Stimulated activated CD8-positive, alpha-beta memory T cell treated with anti-CD3 and anti-CD28 coated beads, Interleukin-12 subunit alpha, Interleukin-12 subunit beta, amount 100 ng/mL, for 1 hour (primary cell): ENCODE measurements at regions not wholly inside any gene's neighbourhood (a gene's known extent, or its start where the extent isn't known, plus 50 kb on each side); places are given as distances from the start of the nearest gene placed in this dataset.

Source experiments
- DNase-seq: peaks from one replicate; pipeline ENCODE4 v3.0.0-alpha.2; 2020; ENCODE audit warnings: low read depth

- DNase-seq = no peak
Observed at GRCh38 chr4:67122029-67122428, 423.3 kb downstream of the CENPC start.

DNA sequence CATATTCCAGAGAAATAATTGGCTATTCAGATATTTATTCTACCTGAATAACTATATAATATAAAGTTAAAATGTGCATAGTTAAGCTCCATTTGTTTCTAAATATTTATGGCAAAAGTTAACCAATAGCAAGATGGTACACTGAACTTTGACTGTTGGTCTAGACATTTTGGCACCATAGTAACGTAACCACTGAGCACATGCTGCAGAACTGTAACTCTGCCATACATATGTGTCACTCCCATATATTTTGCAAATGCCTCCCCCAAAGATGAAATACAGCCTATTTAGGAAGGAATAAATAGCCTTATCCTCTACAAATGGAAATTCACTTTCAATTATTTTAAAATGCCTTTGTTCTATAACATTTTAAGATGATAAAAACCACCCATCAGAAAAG, 424.9 kb downstream of the CENPC start:
- no peak for DNase-seq

DNA sequence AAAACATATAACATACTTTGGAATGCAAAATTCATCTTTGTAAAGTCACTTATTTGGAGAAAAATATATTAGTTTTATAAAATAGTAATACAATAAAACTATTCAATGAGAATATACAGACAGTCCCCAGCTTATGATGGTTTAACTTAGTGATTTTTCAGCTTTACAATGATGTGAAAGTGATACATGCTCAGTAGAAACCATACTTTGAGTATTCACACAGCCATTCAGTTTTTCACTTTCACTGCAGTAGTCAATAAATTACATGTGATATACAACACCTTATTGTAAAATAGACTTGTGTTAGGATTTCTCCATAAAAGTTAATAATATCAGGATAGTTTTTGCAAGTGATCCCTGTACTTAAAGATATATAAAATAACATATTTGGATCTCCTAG, 436.0 kb downstream of the CENPC start:
- no peak for DNase-seq

DNA sequence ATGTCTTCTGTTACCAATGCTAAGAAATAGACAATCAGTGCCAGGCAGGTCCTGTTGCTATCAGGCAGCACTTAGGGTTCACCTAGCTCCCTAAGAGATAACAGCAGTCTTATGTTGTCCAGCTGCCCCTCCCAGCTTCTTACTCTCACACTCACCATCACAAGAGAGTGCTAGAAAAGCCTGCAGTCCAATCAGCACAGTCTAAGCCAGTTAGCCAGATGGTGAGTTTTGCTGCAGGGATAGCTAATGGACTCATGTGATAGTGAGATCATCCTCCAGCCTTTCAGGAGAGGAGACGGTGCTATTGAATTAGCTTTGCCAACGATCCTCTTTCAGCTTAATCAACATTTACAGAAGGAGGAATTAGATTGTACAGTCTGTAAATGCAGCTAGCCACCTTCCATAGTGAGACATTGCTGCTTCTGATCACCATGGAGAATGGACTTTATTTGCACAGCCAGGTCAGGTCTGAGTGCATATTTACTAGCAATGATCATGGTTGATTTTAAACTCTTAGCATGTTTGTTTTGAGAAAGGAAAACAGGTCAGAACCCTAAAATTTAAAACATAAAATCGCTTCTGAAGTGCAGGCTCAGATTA, 438.3 kb downstream of the CENPC start:
- no peak for DNase-seq

DNA sequence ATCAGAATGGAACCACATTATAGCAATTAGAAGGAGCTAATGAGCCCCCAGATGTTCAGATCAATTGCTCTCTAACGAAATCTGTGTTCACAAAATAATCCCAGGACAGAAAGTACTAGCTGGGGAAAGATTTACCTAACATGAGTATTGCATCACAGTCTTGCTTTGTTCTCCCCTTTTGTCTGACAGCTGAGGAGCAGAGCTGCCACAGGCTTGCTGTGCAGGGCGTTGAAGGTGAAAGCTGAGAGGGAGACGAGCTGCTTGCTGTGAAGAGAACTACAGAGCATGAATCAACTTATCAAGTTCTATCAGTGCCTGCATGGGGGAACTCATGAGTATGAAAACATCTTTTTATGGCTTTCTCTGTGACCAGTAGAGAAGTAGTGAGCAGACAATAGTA, 441.2 kb downstream of the CENPC start:
- no peak for DNase-seq

DNA sequence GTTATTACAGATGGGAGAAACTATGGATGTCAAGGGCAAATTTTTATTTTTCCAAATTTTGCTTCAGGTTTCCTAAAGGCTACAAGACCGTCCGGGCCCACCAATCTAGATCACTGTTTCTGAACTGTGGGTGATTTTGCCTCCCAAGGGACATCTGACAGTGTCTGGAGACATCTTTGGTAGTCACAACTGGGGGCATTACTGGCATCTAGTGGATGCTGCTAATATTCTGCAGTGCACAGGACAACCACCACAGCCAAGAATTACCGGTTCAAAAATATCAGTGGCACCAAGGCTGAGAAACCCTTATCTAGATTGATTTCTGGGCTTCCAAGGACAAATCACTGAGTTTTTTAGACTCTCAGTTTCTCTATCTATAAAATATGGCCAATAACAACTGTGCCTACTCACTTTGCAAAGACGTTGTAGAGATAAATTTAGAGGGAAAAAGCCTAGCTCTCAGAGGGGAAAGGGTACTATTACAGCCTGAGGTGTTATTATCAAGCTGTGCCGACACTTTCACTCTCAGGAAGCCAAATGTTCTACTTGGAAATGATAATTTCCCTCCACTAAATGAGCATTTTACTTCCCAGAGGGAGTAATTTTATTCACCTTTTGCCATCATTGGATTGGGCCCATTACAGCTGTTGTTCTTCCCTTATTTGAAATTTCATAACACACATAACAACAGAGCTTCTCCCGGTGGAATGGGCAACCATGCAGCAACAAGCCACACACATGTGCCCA, 442.1 kb downstream of the CENPC start:
- DNase-seq = no peak

GRCh38 chr4:67101612-67102011, 443.7 kb downstream of the CENPC start:
- no peak for DNase-seq

GRCh38 chr4:67092351-67092750, 453.0 kb downstream of the CENPC start:
- DNase-seq = no peak

- no peak for DNase-seq
Observed at GRCh38 chr4:67091673-67092072, 453.6 kb downstream of the CENPC start.

GRCh38 chr4:67087897-67088296, 457.4 kb downstream of the CENPC start:
- DNase-seq = no peak

DNA sequence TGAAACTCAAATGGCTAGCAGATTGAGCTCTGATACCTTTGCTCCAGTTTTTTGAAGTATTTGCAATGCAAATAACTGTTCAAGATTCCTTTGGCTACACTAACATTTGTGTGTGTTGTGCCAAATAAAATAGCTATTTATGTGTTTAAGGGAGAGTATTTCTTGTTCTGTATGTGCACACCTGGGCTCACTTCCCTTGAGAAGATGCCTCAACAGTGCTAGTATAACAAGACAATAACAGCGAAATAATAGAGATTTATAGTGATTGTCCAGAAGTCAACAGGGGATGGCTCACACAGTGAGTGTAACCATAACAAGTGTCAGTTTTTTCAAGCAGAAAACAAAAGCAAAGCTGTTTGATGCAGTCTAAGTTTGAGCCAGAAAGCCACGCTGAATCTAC, 460.5 kb downstream of the CENPC start:
- no peak for DNase-seq

DNA sequence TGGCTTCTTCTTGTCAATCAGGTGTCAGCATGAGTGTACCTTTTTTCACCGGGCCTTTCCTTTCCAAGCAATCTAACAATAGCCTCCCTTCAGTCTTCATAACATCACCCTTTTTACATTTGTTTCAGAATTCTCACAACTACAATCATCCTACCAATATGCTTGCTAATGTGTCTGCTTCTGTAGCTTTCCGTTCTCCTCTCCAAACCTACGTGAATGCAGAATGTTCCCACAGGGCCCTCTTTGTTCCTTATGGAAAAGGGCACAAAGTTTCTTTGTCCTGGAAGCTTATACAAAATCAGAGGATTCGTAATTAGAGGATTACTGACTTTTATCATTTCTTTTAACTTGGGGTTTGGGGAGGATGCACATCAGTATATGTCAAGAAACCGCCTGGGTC, 461.8 kb downstream of the CENPC start:
- no peak for DNase-seq

GRCh38 chr4:67082746-67083145, 462.6 kb downstream of the CENPC start:
- no peak for DNase-seq

DNA sequence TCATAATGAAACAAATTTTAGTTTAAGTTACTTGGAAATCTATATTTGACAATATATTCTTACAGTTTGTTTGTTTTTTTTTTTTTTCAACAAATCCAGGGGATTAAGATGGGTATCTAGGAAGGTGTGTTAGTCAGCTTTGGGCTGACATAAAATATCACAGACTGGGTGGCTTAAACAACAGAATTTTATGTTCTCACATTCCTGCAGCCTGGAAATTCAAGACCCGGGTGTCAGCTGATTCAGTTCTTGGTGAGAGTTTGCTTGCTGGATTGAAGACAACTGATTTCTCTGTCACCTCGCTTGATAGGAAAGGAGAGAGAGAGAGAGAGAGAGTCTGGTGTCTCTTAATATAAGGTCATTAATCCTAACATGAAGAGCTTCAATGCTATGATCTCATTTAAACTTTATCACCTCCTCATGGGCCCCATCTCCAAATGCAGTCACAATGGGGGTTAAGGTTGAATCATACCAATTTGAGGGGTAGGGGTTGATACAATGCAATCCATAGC, 465.2 kb downstream of the CENPC start:
- DNase-seq = no peak

GRCh38 chr4:67071641-67072040, 473.7 kb downstream of the CENPC start:
- no peak for DNase-seq

GRCh38 chr4:67055319-67055718, 490.0 kb downstream of the CENPC start:
- no peak for DNase-seq

DNA sequence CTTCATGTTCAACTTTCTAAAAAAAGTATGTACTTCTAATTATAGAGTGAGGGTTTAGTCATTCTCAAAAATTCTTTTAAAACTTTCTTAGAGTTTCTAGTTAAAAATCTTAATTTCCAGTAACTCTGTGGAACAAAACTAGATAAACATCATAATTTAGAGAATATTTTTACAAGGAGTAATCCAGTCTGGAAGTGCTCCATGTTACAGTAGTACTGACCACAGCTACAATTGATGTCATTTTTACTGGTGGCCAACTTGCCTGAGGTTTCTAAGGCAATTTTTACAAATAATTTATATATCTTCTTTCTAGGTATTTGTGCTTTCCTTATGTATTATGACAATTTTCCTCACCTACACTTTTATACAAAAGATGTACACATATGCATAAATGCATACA, 490.4 kb downstream of the CENPC start:
- DNase-seq = no peak

- no peak for DNase-seq
Observed at GRCh38 chr4:67052814-67053675, 492.3 kb downstream of the CENPC start.

DNA sequence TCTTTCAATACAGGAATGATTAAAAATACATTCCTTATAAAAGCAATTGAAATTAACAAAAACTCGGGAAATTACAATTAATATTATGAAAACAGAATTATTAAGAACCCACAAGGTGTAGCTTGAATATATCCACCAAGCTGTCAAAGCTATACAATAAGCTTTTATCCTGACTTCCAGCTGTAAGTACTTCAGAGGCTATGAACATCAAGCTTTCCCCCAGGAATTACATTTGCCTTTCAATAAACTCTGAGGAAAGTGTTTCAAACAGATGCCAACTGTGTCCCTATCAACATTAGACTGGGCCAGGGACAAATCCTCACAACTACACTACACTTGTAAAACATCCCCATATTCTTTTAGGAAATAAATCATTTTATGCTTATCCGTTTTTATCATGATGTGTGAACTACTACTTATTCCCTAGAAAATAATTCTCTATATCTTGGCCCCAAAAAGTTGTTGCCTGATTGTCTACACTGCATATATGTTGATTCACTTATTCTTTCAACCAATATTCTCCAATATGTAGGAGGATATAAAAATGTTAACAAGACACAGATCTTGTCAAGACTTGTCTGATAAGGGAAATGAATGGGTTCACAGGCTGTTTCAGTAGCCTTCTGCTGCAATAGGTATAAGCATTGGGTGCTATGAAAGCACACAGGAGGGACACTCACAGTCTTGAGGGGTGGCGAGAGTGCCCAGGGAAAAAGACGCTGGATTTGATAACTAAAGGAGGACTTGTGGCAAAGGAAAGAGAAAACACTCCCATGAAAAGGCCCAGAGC, 494.1 kb downstream of the CENPC start:
- DNase-seq = no peak

GRCh38 chr4:67049446-67049845, 495.9 kb downstream of the CENPC start:
- no peak for DNase-seq

- no peak for DNase-seq
Observed at GRCh38 chr4:67048530-67048929, 496.8 kb downstream of the CENPC start.

GRCh38 chr4:67040315-67040714, 505.0 kb downstream of the CENPC start:
- no peak for DNase-seq
